ENCODE measurements at regions not wholly inside any gene's neighbourhood (a gene's known extent, or its start where the extent isn't known, plus 50 kb on each side); places are given as distances from the start of the nearest gene placed in this dataset.
"Not testable (repeated sequence)": the region's sequence is repeated elsewhere in the genome, so short reads cannot be mapped to it uniquely, and the experiment has no call there.

DNA sequence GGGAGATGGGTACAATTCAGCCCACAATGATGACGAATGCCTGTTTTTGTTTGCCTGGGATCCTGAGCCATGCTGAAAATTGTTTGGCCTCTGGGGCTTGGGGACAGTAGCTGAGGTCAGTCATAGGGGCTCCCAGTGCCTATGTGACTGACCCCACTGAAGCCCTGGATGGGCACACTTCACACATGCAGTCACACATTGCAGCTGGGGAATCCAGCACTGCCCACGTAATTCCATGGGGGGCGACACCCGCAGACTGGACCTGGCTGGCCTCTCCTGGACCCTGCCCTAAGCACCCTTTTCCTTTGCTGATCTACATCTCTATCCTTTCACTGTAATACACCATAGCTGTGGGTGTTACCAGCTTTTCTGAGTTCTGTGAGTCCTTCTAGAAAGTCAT, 295.2 kb upstream of the HS6ST1 start:
- no peak for DNase-seq (ENCODE audit: low read depth)

- DNase-seq (ENCODE audit: low read depth): not testable (repeated sequence)
Measured at GRCh38 chr2:128614907-128615306, 296.2 kb upstream of the HS6ST1 start.

DNA sequence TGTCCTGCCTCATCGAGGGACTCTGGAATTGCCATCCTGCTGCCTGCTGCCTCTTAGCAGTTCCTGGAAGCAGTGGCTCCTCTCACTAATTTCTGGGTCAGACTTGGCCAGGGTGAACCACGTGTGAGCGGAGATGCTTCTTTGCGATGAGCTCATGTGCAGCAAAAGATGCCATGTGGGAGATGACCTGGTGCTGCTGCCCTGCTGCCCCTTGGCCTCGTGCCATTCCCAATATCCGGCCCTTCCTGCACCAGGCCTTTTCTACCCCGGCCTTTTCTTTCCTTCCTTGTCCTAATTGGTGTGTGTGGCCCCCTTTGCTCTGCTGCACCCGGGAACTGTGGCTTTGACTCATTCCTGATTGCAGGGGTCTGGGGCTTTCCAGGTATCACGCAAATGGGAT, 296.9 kb upstream of the HS6ST1 start:
- no peak for DNase-seq (ENCODE audit: low read depth)

DNA sequence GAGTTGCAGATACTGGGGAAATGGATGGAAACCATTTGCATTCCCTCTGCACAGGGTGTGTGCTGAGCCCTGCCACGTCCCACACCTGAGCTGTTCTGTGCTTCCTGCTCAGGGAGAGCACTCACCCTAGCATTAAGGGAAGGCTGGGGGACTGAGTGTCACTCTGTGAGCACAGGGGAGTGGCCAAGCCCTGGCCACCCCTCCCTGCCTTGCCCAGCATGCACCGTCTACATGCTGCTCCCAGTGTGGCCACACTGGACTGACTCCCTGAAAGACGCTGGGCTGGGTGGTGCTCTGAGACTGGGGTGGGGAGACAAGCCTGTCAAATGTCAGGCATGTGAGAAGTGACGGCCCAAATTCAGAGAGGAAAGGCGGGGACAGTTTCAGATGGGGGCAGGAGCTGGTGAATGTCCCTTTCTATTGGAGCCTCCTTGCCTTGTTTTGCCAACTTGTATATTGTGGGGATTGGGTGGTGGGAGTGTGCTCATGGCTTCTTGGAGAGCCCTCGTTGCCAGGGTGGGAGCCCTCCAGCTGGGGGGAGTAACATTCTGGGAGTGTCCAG, 298.4 kb upstream of the HS6ST1 start:
- no peak for DNase-seq (ENCODE audit: low read depth)

- no peak for DNase-seq (ENCODE audit: low read depth)
Measured at GRCh38 chr2:128617661-128618060, 299.0 kb upstream of the HS6ST1 start.

- DNase-seq (ENCODE audit: low read depth): no peak
Measured at GRCh38 chr2:128618642-128619041, 300.0 kb upstream of the HS6ST1 start.

- no peak for DNase-seq (ENCODE audit: low read depth)
Measured at GRCh38 chr2:128619471-128620325, 301.0 kb upstream of the HS6ST1 start.

- DNase-seq (ENCODE audit: low read depth): no peak
Measured at GRCh38 chr2:128621074-128621473, 302.4 kb upstream of the HS6ST1 start.

GRCh38 chr2:128622371-128622770, 303.7 kb upstream of the HS6ST1 start:
- no peak for DNase-seq (ENCODE audit: low read depth)

DNA sequence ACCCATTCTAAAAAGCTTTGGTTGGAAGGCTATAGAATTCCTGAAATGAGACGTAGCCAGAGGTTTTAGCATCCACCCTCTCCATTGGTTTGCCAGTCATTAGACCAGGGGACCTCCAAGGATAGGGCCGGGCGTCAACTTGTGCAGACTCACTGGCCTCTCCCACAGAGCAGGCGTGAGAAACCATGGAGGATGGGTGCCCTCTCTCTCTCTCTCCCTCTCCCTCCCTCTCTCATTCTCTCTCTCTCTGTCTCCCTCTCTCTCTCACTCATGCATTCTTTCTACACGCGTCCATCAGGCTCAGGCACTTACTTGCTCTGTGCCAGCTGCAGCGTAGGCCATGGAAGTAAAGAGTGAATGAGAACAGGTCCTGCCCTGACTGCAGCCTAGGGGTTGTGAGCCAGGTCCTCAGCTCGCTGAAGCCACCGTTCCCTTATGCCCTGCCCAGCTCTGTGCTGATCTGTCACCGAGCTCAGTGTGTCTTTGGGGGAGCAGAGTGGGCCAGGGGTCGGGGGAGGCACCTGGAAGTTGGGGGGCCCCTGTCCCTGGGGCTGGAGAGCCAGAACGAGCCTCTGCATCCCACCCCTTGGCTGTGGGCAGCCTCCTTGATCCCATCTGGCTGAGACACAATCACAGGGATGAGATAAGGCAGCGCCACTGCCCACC, 304.4 kb upstream of the HS6ST1 start:
- DNase-seq (ENCODE audit: low read depth): no peak

- DNase-seq (ENCODE audit: low read depth): peak; percentile 79
Measured at GRCh38 chr2:128623776-128624761, 305.4 kb upstream of the HS6ST1 start.

DNA sequence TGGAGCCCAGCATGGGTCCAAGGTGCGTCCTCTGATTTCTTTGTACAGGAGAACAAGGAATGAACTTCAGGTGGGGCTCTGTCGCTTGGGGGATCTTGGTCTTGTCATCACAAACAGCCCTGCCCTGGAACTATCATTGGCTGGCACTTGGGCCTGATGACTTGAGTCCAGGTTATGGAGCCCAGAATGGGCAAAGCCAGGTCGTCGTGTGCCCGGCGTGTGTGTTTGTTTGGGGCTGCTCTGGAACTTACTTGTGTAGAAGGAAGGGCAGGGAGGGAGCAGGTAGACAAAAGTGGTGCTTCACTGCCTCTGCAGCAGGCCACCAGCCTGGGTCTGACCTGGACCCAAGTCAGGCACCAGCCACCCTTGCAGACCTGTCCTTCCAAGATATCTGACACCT, 306.3 kb upstream of the HS6ST1 start:
- DNase-seq (ENCODE audit: low read depth): no peak

- DNase-seq (ENCODE audit: low read depth): no peak
Measured at GRCh38 chr2:128625421-128625820, 306.8 kb upstream of the HS6ST1 start.

- DNase-seq (ENCODE audit: low read depth): no peak
Measured at GRCh38 chr2:128625963-128626759, 307.5 kb upstream of the HS6ST1 start.

- no peak for DNase-seq (ENCODE audit: low read depth)
Measured at GRCh38 chr2:128626760-128627511, 308.3 kb upstream of the HS6ST1 start.

- DNase-seq (ENCODE audit: low read depth): no peak
Measured at GRCh38 chr2:128628206-128628605, 309.5 kb upstream of the HS6ST1 start.

- no peak for DNase-seq (ENCODE audit: low read depth)
Measured at GRCh38 chr2:128628996-128629395, 310.3 kb upstream of the HS6ST1 start.

DNA sequence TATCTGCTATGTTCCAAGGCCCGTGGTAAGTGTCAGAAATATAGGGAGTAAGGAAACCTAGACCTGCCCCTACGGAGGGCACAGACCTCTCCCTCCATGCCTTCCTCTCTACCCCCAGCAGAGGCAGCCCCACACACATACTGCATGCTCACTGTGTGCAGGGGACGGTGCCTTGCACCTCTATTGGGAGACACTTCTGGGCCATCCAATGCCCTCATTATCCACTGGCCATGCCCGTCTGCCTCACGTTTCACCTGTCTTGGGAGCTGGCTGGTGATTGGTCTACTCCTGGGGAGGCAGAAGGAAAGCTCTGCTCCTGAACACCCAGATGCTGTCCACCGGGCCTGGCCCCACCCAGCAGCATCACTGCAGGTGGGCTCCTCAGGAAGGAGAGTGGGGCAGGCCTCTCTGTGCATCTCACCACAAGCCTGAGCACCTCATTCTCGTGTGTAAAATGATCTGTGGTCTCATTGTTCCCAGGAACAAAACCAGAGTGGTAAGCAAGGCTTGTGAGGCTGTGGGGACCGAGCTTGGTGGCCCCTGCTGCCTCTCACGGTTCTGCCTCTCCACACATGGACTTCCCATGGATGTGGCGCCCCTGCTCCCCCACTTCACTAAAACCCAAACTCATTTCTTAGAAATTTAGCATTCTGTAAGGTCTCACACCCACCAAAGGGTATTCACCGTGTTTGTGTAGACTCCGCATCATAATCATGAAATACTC, 312.5 kb upstream of the HS6ST1 start:
- DNase-seq (ENCODE audit: low read depth): no peak

DNA sequence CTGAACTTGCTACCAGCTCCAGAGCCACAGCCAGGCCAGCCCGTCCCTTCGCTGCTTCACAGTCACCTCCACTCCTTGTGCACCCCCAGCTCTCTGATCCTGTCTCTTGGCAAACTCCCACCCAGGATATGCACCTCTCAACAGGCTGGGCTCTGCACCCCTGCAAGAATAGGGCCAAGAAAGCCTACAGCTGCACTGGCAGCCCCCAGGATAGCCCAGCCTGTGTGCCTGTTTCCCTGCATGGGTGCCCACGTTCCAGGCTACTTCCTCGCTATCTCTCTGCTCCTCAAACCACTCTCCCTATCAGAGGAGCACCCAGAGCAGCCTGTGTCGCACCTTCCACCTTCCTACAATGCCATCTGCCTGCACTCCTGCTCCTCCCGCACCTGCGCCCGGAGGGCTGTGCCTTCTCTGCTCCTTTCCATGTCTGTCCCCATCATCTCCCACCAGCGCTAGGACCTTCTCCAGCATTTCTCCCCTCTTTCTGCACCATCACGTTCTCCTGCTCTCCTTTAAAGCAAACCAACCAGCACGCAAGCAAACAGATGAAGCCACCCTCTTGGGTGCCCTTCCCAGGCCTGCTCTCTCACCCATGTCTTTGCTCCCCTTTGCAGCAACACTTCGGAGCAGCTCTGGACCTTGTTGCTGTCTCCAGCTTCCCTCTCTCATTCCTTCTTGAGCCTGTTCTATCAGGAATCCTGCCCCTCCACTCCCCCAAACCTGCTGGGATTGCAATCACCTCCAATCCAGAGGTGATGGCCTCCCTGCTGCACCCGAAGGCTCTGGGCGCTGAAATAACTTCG, 313.2 kb upstream of the HS6ST1 start:
- DNase-seq (ENCODE audit: low read depth): no peak
